Epithelial cell of prostate (primary cell): ENCODE measurements at regions not wholly inside any gene's neighbourhood (a gene's known extent, or its start where the extent isn't known, plus 50 kb on each side); places are given as distances from the start of the nearest gene placed in this dataset.

Experiments
- DNase-seq: peaks from one replicate; pipeline ENCODE4 v3.0.0-alpha.2; 2011; ENCODE audit warnings: low read depth, low spot score
- H3K27ac ChIP-seq: fragments of 450-650 bp; 2 replicates; pipeline ENCODE4 v1.5.1; 2017; ENCODE audit warnings: mild to moderate bottlenecking

DNA sequence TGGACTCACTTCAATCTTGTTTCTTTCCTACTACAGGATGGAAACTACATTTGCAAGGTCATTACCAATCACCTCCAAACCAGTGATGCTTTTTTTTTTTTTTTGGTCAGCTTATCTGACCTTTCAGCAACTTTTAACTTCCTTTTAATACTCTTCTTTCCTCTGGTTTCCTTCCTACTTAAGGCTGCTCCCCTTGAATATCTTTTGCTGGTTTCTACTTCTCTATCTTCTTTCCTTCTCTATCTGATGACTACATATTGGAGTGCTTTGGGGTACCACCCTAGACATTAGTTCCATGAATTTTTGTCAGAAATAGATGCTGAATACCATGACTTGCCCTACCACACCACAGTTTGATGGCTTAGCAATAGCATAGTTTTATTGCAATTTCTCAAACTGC lies 197.7 kb upstream of the DDHD1 start:
- DNase-seq, result no peak

DNA sequence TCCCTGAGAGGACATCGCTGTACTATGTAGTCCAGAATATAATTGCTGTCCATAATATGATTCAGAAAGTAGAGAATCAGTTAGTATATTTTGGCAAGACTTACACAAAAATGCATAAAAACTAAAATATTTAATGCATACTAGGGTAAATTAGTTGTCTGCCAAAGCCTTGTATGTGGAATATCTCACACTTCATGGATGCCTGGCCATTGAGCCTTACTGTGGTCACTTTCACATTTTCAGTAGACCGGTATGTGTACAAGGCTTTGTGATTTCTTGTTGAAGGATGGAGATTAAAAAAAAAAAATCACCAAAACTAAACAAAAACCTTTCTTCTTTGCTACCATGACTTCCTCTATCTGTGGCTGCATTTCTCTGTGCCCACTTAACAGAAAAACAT lies 197.3 kb upstream of the DDHD1 start:
- H3K27ac ChIP-seq, result no peak overlapping the region
- DNase-seq, result no peak

More for the DNA sequence above, 197.7 kb upstream of the DDHD1 start:
- H3K27ac ChIP-seq, result no peak overlapping the region

DNA sequence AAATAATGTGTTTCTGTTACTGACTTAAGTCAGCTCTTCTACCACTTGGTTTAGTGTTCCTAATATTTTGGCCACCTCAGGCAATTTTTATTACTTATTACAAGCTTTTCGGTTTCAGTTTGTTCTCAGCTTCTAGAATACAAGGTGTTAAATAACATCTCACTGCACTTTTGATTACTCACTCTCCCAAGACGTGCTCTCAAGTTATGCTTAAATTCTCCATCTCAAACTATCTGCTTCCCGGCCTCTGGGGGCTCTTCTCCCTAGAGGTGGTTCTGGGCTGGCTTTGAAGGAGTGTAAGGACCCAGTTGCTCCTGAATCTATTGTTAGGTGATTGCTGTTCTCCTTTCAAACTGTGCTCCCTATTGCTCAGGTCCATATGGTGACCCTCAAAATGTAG lies 193.9 kb upstream of the DDHD1 start:
- no peak for DNase-seq
- H3K27ac ChIP-seq, result no peak overlapping the region

DNA sequence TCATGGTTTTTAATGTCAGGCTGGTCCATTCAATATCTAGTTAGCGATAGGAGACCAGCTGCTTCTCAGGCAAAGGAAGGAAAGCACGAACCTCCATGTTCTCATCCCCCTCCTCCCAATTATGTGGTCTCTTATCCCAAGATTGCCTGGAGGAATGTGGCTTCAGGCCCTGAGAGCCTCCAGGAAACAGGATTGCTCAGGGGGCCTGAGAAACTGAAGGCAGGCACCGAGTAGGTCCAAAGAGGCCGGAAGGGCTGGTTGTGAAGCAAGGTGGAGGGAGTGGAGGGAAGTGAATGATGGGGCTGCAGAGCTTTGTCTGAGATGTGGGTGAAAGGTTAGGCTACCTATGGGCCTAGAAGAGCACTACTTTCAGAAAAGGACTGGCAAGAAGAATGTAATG lies 188.2 kb upstream of the DDHD1 start:
- no peak for DNase-seq

DNA sequence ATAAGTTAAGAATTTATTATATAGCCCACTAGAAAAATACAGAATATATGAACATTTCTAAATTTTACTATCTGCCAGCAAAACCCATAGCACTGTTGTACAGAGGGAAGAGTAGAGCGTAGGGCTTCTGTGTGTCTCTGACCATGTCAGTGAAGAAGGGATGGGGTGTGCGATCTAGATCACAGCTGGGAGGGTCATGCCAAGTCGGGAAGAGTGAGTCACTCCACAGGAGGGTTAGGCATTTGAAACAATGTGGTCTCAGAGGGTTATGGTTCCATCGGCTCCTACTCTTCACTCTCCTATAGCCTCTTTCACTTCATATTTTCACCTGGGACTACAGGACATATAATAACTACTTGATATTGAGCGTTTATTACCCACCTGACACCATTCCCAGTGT lies 185.1 kb upstream of the DDHD1 start:
- DNase-seq, result no peak
- H3K27ac ChIP-seq, result no peak overlapping the region

More for the DNA sequence above, 188.2 kb upstream of the DDHD1 start:
- no peak overlapping the region for H3K27ac ChIP-seq

DNA sequence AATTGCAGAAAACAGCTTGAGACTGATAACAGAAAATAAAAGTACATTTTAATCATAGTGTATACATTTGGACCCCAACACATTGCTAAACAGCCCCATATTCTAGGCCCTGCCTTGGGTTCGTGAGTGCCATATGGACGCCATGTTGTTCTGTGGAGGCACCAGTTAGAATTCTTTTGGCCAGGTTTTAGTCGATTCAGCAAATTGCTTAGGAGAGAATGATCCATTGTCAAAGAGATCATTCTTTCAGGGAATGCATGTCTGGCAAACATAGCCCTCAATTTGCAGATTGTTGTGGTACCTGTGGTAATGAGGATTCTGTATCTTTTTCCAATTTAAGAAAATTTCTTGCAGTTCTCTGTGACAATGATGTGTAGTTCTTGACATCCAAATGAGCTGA lies 183.6 kb upstream of the DDHD1 start:
- DNase-seq, result no peak

DNA sequence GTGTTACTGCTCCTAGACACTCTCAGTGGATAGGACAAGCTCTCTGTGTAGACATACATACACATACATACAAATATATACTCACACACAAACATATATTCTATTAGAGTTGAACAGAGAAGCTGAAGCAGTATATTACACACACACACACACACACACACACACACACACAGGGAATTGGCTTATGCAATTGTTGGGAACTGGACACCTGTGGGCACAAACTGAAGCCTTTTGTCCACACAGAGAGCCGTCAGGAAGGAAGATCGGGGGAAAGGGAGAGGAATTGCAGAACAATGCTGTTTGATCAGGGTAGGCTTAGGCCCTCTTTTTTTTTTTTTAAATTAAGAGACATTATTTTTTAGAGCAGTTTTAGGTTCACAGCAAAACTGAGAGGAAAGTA lies 180.7 kb upstream of the DDHD1 start:
- no peak overlapping the region for H3K27ac ChIP-seq
- DNase-seq, result no peak

More for the DNA sequence above, 183.6 kb upstream of the DDHD1 start:
- H3K27ac ChIP-seq, result no peak overlapping the region

DNA sequence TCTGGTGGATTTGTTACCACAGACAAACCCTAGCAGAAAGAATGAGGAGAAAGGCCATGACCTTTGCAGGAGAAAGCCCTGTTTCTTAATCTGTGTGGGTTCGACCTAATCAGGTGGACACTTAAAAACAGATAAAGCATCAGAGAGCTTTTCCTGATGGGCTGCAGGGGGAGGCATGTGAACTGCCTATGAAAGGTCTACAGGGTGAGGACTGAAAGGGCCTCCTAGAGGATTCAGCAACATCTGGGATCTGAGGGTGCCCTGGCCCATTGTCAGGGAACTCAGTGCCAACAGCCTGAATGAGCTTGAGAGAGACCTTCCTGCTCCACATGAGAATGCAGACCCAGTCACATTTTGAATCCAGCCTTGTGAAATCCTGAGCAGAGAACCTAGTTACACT lies 178.8 kb upstream of the DDHD1 start:
- DNase-seq, result no peak
- H3K27ac ChIP-seq, result no peak overlapping the region

DNA sequence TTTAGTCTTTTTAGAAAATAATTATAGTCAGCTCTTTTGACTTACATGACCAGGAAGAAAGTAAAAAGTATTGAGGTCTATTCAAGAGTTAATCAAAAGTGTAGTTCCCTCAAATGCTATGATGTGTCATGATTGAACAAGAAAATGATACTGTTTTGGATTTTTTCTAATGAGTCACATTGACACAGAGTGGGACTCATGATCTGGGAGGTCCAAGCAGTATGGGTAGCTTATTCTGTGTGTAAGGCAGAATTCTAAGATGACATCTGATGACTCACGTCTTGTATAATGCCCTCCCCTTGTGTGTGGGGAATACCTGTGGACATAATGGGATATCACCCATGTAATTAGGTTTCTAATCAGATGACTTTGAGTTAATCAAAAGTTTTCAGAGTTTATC lies 178.1 kb upstream of the DDHD1 start:
- H3K27ac ChIP-seq, result no peak overlapping the region
- peak; percentile 78 for DNase-seq

DNA sequence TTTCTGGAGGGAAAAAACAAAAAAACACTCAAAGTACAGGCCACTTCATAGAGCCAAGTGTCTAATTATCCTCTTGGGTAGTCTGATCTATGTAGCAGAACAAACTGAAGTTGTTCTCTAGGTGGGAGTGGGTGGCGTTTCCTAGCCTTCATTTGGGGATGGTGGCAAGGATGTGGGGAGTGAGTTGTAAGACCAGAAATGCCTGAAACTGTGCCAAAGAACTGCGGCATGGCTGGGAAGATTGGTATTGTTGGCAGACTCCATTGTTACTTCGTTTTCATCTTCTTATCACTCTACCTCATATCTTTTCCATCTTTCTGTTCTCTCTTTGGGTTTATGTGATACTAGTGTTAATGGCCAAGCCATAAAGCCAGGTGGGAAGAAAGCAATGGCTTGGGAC lies 177.3 kb upstream of the DDHD1 start:
- no peak for DNase-seq
- no peak overlapping the region for H3K27ac ChIP-seq

DNA sequence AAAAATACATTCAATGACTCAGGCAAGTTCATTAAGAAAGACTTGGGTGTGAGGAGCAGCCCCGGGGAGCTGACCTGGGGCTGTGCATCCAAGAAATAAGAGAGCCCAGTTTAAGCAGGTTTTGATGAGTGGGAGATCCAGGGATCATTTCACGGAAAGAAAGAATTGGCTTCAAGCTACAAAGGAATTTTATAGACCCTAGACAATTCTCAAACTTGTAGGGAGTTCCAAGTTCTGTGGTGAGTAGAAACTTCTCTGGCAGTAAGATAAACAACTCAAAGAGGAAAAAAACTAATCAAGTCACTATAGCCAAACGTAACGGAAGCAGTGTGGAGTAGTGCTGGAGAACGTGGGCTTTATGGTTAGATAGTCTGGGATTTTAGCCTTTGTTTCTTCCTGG lies 175.7 kb upstream of the DDHD1 start:
- no peak overlapping the region for H3K27ac ChIP-seq
- no peak for DNase-seq

DNA sequence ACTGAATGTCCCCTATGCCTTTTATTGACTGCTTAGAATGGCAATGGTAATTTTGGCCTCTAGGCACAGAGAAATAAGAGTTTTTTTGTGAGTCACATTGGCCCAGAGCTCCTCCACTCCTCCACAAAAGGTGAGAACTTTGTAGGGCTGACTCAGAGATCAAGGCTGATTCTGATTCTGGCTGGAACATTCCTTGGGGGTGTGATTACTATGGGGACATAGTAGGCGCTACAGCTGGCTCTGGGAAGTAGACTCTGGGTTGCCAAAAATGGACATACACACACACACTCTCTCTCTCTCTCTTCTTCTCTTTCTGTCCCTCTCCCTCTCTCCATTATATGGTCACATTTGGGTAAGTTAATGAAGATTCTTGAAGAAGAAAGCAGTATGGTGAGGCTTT lies 174.6 kb upstream of the DDHD1 start:
- DNase-seq, result peak; percentile 40
- H3K27ac ChIP-seq, result no peak overlapping the region

DNA sequence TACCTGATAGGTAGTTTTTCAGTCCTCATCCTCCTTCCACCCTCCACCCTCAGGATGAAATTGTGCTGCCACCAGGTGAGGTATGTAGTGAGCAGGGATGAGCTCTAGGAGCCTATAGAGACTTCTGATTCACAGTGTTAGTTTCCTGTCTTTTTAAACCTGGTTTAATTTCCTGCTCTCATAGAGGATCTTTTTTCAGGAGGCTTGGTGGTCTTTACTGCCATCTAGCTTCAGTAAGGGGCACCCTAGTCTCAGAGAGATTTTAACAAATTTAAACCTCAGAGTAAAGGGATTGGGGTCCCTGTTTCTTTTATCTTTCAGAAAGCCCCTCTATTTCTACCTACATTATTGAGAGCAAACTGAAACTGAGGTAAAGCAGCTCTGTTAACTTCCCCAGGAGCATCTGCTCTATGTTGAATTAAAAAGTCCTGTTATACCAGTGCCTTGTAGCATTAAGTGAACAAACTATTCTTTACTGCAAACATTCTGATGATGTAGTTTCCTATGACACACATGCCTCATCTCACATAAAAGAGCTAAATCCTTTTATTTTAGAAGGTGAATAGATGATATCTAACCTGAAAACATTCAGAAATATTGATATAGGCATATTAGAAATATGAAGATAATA lies 172.2 kb upstream of the DDHD1 start:
- no peak overlapping the region for H3K27ac ChIP-seq
- DNase-seq, result no peak

DNA sequence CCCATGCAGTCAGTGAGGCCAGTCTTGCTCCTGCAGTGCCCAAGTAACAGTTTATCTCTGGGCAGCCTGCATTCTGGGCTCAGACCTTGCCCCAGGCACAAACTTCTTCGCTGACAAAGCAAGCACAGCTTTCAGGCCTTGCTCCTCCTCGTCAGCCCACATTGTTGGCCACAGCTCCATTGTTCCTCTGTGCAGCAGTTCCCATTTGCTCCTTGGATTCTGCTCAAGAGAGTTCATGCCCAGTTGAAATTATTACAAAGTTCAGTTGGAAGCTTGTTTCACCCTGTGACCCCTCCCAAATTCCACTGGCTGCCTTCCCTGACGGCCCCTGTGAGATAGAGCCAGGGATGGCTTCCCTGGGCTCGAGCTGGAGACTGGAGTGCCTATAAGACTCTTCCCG lies 163.4 kb upstream of the DDHD1 start:
- DNase-seq, result no peak
- H3K27ac ChIP-seq, result no peak overlapping the region

DNA sequence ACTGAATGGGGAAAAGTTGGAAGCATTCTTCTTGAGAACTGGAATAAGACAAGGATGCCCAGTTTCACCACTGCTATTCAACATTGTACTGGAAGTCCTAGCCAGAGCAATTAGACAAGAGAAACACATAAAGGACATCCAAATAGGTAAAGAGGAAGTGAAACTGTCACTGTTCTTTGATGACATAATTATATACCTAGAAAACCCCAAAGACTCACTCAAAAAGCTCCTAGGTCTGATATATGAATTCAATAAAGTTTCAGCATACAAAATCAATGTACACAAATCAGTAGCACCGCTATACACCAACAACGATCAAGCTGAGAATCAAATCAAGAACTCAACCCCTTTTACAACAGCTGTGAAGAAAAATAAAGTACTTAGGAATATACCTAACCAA lies 157.3 kb upstream of the DDHD1 start:
- no peak for DNase-seq
- H3K27ac ChIP-seq, result no peak overlapping the region

DNA sequence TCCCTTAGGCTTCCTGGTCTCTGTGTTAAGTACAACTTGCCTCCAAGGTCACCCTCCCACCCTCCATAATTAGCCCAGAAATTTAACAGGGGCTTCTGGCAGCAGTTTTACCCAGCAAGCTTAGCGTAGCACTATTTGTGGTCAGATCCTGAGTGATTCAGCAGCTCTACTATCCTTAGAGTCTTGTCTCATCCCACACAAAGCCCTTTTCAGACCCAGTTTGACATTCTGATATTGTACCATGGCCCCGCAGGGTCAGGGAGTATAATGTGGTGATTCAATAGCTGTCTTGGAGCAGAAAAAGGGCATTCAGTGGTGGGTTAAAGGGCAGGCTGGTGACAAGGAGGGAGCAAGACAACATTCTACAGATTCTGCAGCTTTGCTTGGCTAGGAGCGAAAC lies 153.8 kb upstream of the DDHD1 start:
- no peak for DNase-seq

DNA sequence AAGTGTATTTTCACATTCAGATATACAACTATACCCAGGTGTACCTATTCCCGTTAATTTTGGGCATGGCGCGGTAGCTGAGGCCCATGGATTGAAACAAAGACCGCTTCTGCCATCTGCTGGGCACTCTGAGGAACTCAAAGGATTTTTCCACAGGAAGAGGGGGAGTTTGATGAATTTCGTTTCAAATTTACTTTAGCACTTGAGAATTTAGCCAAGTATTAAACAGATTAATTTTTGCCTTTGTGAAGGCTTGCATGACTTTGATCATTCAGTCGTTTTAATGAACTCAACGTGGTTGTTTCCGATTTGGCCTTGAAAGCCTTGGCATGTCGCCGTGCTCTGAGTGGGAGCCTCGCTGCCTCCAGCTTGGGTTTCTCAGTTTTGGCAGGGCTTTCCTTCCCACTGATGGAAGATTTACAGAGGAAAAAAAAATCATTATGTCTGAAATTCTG lies 153.2 kb upstream of the DDHD1 start:
- DNase-seq, result no peak
- no peak overlapping the region for H3K27ac ChIP-seq

More for the DNA sequence above, 153.8 kb upstream of the DDHD1 start:
- H3K27ac ChIP-seq, result no peak overlapping the region

DNA sequence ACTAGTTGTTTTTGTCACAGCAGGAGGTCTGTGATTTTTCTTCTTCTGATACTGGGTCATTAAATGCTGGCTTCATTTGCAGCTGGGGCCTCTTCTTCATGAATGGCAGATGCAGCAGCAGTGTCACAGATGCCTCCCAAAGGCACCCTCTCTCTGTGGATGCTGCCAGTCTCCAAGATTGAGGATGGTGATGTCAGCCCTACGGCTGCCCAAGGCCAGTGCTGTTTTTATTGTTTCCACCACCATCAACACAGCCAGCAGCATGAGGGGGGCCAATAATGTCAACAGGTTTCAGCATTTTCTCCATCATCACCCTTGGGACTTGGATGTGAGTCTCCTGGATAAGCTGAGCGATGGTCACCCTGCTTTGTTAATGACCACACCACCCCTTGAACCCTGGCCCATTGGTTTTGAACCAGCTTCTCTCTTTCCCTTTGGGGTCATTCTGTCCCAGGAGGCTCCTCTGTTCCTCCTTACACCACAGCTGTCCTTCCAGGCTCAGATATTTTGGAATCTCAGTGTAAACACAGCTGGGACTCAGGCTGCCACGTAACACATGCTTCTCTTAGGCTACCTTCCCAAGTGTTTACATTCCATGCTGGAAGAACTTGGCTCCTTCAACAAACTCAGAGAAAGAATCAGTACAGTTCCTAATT lies 151.7 kb upstream of the DDHD1 start:
- no peak overlapping the region for H3K27ac ChIP-seq
- no peak for DNase-seq

DNA sequence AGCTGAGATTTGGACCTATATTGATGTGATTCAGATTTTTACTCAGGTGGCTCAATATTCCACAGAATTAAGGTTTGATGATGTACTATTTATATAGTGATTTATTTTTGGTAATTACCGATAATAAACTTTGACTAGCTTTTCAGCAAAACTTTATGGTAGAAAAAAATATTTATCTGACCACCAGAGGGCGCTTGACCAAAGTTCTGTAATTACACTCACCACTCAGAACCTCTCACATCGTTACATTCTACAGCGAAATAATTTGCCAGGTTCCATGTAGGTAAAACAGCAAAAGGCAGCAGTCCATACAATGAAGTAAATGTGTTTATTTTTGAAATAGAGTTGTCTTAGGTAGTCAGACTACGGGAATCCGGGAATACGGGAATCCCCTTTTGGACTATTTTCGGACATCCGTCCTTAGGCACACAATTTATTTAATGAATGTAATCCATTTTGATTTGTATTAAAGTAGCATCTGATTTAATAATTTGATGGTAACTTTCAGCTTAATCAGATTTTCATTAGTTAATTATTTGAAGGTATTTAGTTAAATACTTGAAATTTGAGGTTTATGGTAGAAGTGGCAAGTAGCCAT lies 143.0 kb upstream of the DDHD1 start:
- H3K27ac ChIP-seq, result no peak overlapping the region
- DNase-seq, result no peak

DNA sequence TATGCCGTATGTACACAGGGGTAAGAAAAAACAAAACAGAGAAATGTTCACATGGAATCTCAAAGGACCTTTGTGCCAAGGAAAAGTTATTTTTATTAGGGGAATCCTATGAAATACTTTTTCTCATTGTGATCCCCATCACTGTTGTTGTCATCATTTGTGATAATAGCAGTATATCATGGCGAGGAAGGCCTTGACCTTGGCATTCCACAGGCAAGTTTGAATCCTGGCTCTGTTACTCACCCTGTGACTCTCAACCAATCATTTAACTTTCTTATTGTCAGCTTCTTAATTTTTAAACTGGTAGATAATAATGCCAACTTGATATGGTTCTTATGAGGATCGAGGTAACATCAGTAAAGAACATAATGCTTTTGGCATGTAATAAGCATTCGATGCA lies 142.2 kb upstream of the DDHD1 start:
- no peak overlapping the region for H3K27ac ChIP-seq
- no peak for DNase-seq

DNA sequence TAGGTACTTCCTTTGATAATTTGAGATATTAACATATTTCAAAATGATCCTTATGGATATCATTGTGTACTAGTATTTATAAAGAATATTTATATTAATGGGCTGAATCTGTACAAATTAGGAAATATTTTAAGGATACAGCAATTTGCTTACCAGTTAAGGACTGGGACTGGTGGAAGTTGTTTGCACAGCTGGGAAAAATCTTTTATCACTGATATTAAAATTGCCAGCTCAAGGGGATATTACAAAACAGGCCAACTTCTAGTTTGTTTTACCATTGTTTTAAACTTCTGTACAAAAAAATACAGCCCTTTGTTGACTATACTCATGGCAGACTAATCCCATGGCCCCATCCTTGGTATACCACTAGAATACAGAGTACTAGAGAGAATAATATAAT lies 133.2 kb upstream of the DDHD1 start:
- DNase-seq, result no peak
- H3K27ac ChIP-seq, result no peak overlapping the region

DNA sequence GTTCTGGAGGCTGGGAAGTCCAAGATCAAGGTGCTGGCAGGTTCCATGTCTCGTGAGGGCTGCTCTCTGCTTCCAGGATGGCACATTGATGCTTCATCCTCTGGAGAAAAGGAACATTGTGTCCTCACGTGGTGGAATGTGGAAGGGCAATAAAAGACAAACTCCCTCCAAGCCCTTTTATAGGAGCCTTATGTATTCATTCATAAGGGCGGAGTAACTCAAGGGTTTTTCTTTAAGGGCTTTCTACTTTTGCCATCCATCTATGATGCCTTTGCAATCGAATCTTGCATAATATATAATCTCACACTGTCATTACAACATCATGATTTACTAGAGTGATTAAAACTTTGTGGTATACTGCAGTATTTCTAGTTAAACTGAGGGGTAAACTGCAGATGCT lies 132.7 kb upstream of the DDHD1 start:
- no peak overlapping the region for H3K27ac ChIP-seq
- no peak for DNase-seq
